GM13977 (cell line): ENCODE measurements at regions not wholly inside any gene's neighbourhood (a gene's known extent, or its start where the extent isn't known, plus 50 kb on each side); places are given as distances from the start of the nearest gene placed in this dataset.

Source experiments
- DNase-seq: peaks from one replicate; pipeline ENCODE4 v3.0.0; 2012; ENCODE audit warnings: low spot score
- in situ Hi-C: fragments of 300-500 bp; cut with MboI; formaldehyde crosslinking; loops from one replicate; pipeline ENCODE4 v1.12.0; 2022; ENCODE audit warnings: low sequenced_read_pairs, low pct_unique_long_range_greater_than_20kb, mixed read lengths, inconsistent platforms; ENCODE audit not compliant: unreplicated experiment
- TF ChIP-seq, protein P1 (sequence below): IDR thresholded peaks from 2 replicates; pipeline ENCODE4 v1.5.1; 2012; ENCODE audit warnings: mild to moderate bottlenecking, control low read depth; ENCODE audit not compliant: insufficient read depth; ENCODE audit errors: extremely low read depth, missing control alignments

DNA sequence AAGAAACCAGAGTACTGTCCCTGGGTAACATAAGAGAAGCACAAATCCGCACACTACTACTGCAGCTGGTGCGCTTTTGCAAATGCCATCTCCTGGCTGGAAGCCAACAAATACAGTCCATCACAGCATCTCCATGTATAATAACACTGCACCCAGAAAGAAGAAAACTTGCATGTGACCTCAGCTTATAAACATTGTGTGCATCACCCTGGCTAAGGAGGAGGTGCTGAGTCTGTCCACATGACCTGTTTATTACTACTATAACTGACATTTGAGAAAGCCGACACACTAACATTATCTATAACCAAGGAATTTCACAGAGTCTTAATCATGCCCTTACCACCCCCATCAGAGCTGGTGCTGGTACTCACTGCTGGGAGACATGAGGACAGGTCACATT, 516.8 kb downstream of the CFAP47 start:
- no peak for DNase-seq
- TF ChIP-seq, protein P1, sequence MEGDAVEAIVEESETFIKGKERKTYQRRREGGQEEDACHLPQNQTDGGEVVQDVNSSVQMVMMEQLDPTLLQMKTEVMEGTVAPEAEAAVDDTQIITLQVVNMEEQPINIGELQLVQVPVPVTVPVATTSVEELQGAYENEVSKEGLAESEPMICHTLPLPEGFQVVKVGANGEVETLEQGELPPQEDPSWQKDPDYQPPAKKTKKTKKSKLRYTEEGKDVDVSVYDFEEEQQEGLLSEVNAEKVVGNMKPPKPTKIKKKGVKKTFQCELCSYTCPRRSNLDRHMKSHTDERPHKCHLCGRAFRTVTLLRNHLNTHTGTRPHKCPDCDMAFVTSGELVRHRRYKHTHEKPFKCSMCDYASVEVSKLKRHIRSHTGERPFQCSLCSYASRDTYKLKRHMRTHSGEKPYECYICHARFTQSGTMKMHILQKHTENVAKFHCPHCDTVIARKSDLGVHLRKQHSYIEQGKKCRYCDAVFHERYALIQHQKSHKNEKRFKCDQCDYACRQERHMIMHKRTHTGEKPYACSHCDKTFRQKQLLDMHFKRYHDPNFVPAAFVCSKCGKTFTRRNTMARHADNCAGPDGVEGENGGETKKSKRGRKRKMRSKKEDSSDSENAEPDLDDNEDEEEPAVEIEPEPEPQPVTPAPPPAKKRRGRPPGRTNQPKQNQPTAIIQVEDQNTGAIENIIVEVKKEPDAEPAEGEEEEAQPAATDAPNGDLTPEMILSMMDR, result no peak
- in situ Hi-C loops, result no loop called here

DNA sequence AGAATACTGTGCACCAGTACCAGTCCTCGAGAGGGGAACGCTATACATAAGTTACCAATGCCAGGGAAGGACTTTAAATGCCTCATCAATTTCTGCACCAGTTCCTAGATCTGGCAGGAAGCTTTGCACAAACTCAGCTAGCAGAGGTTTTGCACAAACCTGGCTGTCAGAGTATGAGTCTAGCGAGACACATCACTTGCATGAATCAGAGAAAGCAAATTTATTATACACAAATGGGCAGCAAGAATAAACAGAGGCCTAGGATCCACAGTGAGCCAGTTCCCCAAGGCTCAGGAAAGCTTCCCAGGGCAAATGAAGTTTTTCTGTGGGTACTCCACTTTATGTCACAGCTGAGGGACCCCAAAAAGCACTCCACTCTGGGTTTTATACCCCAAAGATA, 523.5 kb downstream of the CFAP47 start:
- in situ Hi-C loops, result no loop called here
- TF ChIP-seq, protein P1, result no peak
- DNase-seq, result no peak

DNA sequence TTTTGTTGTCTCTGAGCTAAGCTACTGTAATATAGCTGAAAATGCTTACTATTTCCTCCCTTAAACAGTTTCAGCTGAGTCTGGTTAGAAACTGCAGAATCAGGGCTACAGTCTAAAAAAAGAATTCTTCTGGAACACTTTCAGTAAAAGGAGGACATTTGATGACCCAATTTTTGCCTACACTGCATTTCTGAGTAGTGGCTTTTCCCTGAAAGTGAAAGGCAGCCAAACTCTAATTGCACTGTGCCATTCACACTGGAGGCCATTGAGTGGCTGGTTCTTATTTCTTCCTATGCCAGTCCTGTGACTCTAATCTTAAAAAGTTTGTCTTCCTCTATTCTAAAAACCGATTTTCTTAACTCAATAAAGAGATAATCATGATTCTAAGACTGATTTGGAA, 526.0 kb downstream of the CFAP47 start:
- TF ChIP-seq, protein P1, result no peak
- no peak for DNase-seq
- in situ Hi-C loops, result no loop called here

DNA sequence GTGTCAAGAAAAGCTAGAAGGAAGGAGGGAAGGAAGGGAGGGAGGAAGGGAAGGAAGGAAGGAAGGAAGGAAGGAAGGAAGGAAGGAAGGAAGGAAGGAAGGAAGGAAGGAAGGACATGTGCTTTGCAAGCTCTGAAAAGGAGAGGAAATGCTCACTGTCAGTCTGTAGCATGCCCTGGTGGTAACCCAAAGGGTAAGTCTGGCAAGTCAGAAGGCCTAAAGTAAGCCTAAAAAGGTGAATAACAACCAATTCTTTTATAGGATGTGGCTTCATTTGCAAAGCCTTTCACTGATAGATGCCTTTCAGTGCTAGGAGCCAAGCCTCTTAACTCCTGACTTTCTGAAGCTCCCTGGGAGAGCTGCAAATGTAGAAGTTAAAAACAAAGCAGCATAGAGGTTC, 542.6 kb downstream of the CFAP47 start:
- DNase-seq, result no peak
- TF ChIP-seq, protein P1, result no peak
- in situ Hi-C loops, result no loop called here

DNA sequence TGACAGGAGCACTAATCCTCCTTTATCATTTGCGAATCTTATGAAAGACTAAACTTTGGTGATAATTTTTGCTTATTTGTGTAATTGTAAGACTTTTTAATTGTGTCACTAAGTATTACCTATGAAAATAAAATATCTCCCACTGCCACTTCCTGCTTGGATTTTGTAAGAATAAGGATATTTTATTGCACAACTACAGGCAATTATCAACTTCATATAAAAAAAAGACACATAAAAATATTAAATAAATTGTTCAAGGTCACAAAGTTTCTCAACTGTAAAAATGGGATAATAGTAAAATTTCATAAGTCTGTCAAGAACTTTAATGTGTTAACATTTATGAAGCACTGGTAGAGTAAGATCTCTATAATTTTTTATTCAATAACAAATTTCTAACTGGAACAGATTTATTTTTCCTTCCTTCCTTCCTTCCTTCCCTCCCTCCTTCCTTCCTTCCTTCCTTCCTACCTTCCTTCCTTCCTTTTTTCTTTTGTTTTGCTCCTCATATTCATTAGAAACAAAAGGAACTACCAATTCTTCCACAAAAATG, 527.6 kb upstream of the FAM47C start:
- TF ChIP-seq, protein P1, result no peak

DNA sequence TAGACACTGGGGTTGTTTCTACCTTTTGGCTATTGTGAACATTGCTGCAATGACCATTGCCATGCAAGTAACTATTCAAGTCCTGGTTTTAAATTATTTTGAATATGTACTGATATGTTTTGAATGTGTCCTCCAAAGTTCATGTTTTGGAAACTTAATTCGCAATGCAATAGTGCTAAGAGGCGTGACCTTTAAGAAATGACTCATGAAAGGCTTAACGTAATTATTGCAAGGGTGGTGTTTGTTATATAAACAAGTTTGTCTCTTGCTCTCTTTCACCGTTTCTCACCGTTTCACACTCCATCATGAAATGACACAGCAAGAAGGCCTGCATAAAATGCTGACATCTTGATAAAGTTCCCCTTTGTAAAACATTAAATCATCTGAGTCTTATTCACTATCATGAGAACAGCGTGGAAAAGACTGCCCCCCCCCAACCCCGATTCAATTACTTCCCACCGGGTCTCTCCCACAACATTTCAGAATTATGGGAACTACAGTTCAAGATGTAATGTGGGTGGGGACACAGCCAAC, 506.9 kb upstream of the FAM47C start:
- in situ Hi-C loops, result no loop called here
- DNase-seq, result no peak
- TF ChIP-seq, protein P1, result no peak

More for the DNA sequence above, 527.6 kb upstream of the FAM47C start:
- in situ Hi-C loops, result no loop called here
- no peak for DNase-seq

DNA sequence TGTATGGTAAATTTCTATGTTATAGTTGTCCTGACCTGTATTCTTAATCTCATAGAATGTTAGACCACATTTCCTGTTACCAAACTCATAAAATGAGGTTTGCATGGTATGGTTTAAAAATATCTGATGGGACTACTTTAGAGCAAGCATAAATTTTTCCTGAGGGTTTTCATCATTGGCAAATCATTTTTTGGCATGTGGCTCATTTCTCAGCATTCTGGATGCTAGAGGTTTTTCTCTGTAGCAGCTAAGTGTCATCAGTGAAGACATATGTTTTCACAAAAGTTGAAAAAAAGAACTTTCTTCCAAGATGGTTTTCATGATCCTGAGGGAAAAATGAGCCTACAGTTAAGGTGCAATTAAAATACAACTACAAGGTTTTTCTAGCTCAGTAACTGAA, 503.5 kb upstream of the FAM47C start:
- TF ChIP-seq, protein P1, result no peak
- in situ Hi-C loops, result no loop called here
- no peak for DNase-seq
